ENCODE measurements at regions not wholly inside any gene's neighbourhood (a gene's known extent, or its start where the extent isn't known, plus 50 kb on each side); places are given as distances from the start of the nearest gene placed in this dataset.

DNA sequence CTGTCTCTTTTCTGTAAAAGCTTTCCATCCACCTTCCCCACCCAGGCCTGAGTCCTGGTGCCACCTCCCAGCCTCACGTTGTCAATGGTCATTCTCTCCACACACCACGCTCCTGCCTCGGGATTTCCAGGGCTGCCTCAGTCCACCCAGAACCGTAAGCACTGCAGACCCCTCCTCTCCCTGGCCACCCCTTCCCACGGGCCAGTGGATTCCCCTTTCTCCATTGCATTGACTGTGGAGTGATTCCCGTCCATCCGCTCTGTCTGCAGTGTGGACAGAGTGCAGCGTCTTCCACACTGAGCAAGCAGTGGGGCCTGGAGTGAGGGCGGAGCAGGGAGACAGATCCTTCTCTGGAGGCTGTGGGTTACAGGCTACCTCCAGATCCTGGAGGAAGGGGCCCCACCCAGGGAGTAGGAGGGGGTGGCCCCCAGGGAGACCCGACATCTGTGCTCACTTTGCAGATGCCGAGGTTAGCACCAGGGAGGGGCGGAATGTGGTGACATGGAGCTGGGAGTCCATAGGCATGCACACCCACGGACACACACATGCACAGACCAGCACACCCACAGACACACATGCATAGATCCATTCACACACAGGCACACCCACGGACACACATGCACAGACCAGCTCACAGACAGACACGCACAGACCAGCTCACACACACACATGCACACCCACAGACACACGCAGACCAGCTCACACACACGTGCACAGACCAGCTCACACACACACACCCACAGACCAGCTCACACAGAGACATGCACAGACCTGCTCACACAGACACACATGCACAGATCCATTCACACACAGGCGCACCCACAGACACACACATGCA lies 109.6 kb upstream of the B3GAT1 start:
- BruUV-seq (replicated peaks) = no TSS peak
- no peaks in the 10 kb centered on the region for H3K79me2 ChIP-seq (ENCODE audit: insufficient read depth, low read length)
- H3K4me2 ChIP-seq (ENCODE audit: low read depth, low read length) = no peak overlapping the region
- H3K4me1 ChIP-seq (ENCODE audit: insufficient read depth, low read length) = no peaks in the 10 kb centered on the region
- no peak for FAIRE-seq
- no peaks in the 10 kb centered on the region for H3K9me3 ChIP-seq (ENCODE audit: low read length)
- WGBS (ENCODE audit: low lambda C conversion rate) = 33% methylated on average over 13 of the region's 18 CpGs
- ChIA-PET POLR2A (no interaction called here), CTCF (ENCODE audit: low intra/inter-chr PET ratio, low total read pairs) (no interaction called here)
- no peaks in the 10 kb centered on the region for H3K36me3 ChIP-seq (replicated peaks in 1 of 2; ENCODE audit: control insufficient read depth in 1 of 2, insufficient read depth in 2 of 2, low read length in 2 of 2)
- DNase-seq (ENCODE audit: low spot score) = no peak
- no peak; the same call in 2 of the 3 replicates for ATAC-seq
- H3K9ac ChIP-seq (ENCODE audit: insufficient read depth, low read depth, low read length) = no peak overlapping the region
- TF ChIP-seq ZNF160 (CRISPR knock-in tag; IDR thresholded peaks at IDR 0.05) (no peak), SMAD1 (CRISPR knock-in tag; IDR thresholded peaks at IDR 0.05; ENCODE audit: borderline replicate concordance, low read depth) (no peak), CEBPB (IDR thresholded peaks at IDR 0.05; ENCODE audit: borderline replicate concordance, low read depth, low read length) (no peak)
- TF ChIP-seq, protein P1, sequence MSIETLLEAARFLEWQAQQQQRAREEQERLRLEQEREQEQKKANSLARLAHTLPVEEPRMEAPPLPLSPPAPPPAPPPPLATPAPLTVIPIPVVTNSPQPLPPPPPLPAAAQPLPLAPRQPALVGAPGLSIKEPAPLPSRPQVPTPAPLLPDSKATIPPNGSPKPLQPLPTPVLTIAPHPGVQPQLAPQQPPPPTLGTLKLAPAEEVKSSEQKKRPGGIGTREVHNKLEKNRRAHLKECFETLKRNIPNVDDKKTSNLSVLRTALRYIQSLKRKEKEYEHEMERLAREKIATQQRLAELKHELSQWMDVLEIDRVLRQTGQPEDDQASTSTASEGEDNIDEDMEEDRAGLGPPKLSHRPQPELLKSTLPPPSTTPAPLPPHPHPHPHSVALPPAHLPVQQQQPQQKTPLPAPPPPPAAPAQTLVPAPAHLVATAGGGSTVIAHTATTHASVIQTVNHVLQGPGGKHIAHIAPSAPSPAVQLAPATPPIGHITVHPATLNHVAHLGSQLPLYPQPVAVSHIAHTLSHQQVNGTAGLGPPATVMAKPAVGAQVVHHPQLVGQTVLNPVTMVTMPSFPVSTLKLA (IDR thresholded peaks at IDR 0.05) = peak; percentile 76
- no peak overlapping the region for H2AFZ ChIP-seq (ENCODE audit: low read length)
- no peak overlapping the region for H3K27ac ChIP-seq (ENCODE audit: extremely low read length, insufficient read depth, low read length)
- H4K20me1 ChIP-seq (ENCODE audit: insufficient read depth, low read length) = no peaks in the 10 kb centered on the region
- peaks cover 5 to 30% of the 10 kb centered on the region in 2 experiments; a peak in 4 of 5 replicates for H3K27me3 ChIP-seq (ENCODE audit: control insufficient read depth in 1 of 2, insufficient read depth in 2 of 2, low read length in 2 of 2)
- intact Hi-C loops (cut with micrococcal nuclease; ENCODE audit: unreplicated experiment) = no loop called here
- in situ Hi-C loops (cut with HindIII; ENCODE audit: extremely low pct_ligation_motif_present, low pct_unique_long_range_greater_than_20kb) = no loop called here
- H3K4me3 ChIP-seq (replicated peaks in 1 of 3; ENCODE audit: insufficient read depth in 1 of 3, low read depth in 2 of 3, low read length in 3 of 3) = no peak overlapping the region

DNA sequence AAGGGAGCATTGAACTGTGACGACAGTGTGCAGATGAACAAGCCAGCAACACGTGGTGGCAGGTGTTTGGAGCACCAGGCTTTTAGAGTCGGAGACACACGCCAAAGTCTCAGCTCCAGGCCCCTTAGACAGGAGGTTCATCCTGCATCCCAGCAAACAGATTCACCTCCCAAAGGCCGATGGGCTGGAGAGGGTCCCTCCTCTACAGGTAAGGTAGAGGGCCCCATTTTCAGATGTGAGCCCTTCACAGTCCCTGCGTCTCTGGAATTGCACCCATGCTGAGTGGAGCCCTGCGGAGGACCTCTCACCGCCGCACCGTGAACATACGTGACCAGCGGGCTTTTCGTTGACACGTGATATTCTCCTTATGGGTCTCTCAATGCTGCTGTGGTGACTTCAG lies 109.0 kb upstream of the B3GAT1 start:
- no peak for DNase-seq (ENCODE audit: low spot score)
- no peaks in the 10 kb centered on the region for H3K9me3 ChIP-seq (ENCODE audit: low read length)
- H3K27me3 ChIP-seq (ENCODE audit: control insufficient read depth in 1 of 2, insufficient read depth in 2 of 2, low read length in 2 of 2) = peaks cover 5 to 26% of the 10 kb centered on the region in 2 experiments; a peak in 4 of 5 replicates
- no peaks in the 10 kb centered on the region for H3K4me1 ChIP-seq (ENCODE audit: insufficient read depth, low read length)
- CTCF ChIA-PET (ENCODE audit: low intra/inter-chr PET ratio, low total read pairs) = no interaction called here
- in situ Hi-C loops (cut with HindIII; ENCODE audit: extremely low pct_ligation_motif_present, low pct_unique_long_range_greater_than_20kb) (no loop called here), intact Hi-C loops (cut with micrococcal nuclease; ENCODE audit: unreplicated experiment) (no loop called here)
- no peak for ATAC-seq
- 69% methylated on average over 8 of the region's 14 CpGs for WGBS (ENCODE audit: low lambda C conversion rate)
- no peaks in the 10 kb centered on the region for H3K36me3 ChIP-seq (replicated peaks in 1 of 2; ENCODE audit: control insufficient read depth in 1 of 2, insufficient read depth in 2 of 2, low read length in 2 of 2)
- H3K9ac ChIP-seq (ENCODE audit: insufficient read depth, low read depth, low read length) = no peak overlapping the region
- H3K79me2 ChIP-seq (ENCODE audit: insufficient read depth, low read length) = no peaks in the 10 kb centered on the region
- H4K20me1 ChIP-seq (ENCODE audit: insufficient read depth, low read length) = no peaks in the 10 kb centered on the region
- H3K27ac ChIP-seq (ENCODE audit: extremely low read length, insufficient read depth, low read length) = no peak overlapping the region
- FAIRE-seq = no peak
- POLR2A ChIA-PET = no interaction called here
- H3K4me2 ChIP-seq (ENCODE audit: low read depth, low read length) = no peak overlapping the region
- H3K4me3 ChIP-seq (replicated peaks in 1 of 3; ENCODE audit: insufficient read depth in 1 of 3, low read depth in 2 of 3, low read length in 3 of 3) = no peak overlapping the region
- H2AFZ ChIP-seq (ENCODE audit: low read length) = no peak overlapping the region
- BruUV-seq (replicated peaks) = no TSS peak
- no peak for TF ChIP-seq ZBTB42 (CRISPR knock-in tag; IDR thresholded peaks at IDR 0.05)
- TF ChIP-seq, protein P2, sequence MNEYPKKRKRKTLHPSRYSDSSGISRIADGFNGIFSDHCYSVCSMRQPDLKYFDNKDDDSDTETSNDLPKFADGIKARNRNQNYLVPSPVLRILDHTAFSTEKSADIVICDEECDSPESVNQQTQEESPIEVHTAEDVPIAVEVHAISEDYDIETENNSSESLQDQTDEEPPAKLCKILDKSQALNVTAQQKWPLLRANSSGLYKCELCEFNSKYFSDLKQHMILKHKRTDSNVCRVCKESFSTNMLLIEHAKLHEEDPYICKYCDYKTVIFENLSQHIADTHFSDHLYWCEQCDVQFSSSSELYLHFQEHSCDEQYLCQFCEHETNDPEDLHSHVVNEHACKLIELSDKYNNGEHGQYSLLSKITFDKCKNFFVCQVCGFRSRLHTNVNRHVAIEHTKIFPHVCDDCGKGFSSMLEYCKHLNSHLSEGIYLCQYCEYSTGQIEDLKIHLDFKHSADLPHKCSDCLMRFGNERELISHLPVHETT (CRISPR knock-in tag; conservative IDR thresholded peaks at IDR 0.05) = no peak
- TF ChIP-seq SMAD9 (CRISPR knock-in tag; IDR thresholded peaks at IDR 0.05) = no peak
- TF ChIP-seq RELA (CRISPR knock-in tag; IDR thresholded peaks at IDR 0.05) = no peak
- no peak for TF ChIP-seq MATR3 (CRISPR knock-in tag; IDR thresholded peaks at IDR 0.05)
- TF ChIP-seq, protein P3, sequence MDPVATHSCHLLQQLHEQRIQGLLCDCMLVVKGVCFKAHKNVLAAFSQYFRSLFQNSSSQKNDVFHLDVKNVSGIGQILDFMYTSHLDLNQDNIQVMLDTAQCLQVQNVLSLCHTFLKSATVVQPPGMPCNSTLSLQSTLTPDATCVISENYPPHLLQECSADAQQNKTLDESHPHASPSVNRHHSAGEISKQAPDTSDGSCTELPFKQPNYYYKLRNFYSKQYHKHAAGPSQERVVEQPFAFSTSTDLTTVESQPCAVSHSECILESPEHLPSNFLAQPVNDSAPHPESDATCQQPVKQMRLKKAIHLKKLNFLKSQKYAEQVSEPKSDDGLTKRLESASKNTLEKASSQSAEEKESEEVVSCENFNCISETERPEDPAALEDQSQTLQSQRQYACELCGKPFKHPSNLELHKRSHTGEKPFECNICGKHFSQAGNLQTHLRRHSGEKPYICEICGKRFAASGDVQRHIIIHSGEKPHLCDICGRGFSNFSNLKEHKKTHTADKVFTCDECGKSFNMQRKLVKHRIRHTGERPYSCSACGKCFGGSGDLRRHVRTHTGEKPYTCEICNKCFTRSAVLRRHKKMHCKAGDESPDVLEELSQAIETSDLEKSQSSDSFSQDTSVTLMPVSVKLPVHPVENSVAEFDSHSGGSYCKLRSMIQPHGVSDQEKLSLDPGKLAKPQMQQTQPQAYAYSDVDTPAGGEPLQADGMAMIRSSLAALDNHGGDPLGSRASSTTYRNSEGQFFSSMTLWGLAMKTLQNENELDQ (CRISPR knock-in tag; IDR thresholded peaks at IDR 0.05; ENCODE audit: borderline replicate concordance) = no peak
- TF ChIP-seq ZNF546 (CRISPR knock-in tag; conservative IDR thresholded peaks at IDR 0.05) = no peak
- TF ChIP-seq, protein P4, sequence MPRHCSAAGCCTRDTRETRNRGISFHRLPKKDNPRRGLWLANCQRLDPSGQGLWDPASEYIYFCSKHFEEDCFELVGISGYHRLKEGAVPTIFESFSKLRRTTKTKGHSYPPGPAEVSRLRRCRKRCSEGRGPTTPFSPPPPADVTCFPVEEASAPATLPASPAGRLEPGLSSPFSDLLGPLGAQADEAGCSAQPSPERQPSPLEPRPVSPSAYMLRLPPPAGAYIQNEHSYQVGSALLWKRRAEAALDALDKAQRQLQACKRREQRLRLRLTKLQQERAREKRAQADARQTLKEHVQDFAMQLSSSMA (CRISPR knock-in tag; IDR thresholded peaks at IDR 0.05) = no peak
